ENCODE measurements at regions not wholly inside any gene's neighbourhood (a gene's known extent, or its start where the extent isn't known, plus 50 kb on each side); places are given as distances from the start of the nearest gene placed in this dataset.

DNA sequence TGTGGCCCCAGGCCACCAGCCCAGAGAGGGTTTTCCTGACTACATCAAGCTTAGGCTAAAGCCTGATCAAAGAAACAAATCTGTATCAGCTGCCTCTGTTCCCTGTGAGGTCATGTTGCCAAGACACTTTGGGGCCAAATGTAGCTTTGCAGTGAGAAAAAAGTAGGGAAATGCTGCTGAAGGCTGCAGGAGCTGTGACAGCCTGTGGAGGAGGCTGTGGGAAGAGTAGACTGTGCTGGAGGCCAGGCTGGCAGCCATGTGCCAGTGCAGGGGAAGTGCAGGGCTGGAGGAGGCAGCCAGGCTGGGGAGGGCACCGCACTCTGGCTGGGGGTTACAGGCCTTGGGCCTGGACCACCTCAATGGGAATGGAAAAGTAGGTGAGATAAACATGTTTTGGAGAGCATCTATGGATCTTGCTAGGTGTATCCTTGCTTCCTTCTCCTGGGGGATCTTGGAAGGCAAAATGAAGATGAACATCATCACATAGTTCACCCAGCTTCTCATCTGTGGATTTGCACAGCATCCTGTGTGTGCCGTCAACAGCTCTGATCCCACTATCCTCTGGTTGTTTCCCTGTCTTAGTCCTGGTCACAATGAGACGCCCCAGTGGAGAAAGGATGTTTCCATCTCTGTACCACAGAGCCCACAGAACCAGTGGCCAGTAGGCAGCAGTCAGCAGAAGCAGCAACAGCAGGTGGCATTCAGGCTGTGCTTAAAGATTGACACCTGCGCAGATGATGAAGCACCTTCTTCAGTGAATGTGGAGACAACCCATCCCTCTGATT is 103.8 kb upstream of the COPS8 start:
- H3K27ac ChIP-seq: no peak overlapping the region
- TF ChIP-seq, protein P1, sequence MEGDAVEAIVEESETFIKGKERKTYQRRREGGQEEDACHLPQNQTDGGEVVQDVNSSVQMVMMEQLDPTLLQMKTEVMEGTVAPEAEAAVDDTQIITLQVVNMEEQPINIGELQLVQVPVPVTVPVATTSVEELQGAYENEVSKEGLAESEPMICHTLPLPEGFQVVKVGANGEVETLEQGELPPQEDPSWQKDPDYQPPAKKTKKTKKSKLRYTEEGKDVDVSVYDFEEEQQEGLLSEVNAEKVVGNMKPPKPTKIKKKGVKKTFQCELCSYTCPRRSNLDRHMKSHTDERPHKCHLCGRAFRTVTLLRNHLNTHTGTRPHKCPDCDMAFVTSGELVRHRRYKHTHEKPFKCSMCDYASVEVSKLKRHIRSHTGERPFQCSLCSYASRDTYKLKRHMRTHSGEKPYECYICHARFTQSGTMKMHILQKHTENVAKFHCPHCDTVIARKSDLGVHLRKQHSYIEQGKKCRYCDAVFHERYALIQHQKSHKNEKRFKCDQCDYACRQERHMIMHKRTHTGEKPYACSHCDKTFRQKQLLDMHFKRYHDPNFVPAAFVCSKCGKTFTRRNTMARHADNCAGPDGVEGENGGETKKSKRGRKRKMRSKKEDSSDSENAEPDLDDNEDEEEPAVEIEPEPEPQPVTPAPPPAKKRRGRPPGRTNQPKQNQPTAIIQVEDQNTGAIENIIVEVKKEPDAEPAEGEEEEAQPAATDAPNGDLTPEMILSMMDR (IDR thresholded peaks at IDR 0.05): no peak
- TF ChIP-seq ZFX (IDR thresholded peaks at IDR 0.05; ENCODE audit: borderline replicate concordance): no peak

DNA sequence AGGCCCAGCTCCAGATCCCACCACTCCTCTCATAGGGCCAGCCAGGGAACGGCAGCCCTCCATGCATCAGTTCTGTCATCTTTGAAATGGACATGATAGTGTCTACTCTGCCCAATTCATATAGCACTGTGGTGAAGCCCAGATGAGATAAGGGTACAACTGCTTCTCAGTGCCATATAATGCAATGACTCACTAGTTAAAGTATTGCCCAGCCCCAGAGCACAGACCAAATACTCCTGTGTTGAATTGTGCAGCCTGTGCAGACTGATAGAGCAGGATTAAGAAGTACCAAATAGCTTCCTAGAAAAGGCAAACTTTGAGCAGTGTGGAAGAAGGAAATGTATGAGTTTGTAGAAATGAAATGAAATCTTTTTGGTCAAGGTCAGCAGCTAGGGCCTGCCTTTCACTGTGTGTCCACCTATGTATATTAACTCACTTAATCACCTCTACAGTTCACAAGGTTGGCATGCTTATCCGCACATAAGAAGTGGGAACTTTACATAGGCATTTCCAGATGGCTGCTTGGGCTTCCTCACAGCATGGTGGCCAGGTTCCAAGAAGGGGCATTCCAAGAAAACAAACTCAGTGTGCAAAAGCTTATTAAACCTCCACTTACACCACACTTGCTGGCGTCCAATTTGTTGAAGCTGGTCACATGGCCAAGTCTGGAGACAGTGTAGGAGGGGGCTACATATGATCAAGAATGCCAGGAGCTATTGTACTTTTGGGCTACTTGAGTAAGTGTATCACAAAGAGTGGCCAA is 102.8 kb upstream of the COPS8 start:
- H3K27ac ChIP-seq: no peak overlapping the region
- no peak for TF ChIP-seq ZFX (IDR thresholded peaks at IDR 0.05; ENCODE audit: borderline replicate concordance)
- TF ChIP-seq, protein P1 (IDR thresholded peaks at IDR 0.05): no peak

DNA sequence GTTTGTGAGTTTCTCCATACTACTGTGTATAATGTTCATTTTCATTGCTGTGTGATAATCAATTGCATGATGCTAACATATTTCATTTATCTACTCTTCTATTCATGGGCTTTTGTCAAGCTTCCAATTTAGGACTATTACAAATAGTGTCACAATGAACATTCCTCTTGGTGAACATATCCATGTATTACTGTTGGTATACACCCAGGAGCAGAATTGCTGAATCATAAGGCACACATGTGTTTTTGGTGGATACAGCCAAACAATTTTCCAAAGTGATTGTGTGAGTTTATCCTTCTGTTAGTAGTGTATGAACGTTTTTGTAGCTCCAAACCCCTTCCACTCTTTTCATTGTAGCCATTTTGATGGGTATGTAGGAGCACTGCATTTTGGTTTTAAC is 101.6 kb upstream of the COPS8 start:
- TF ChIP-seq, protein P1 (IDR thresholded peaks at IDR 0.05): no peak
- TF ChIP-seq ZFX (IDR thresholded peaks at IDR 0.05; ENCODE audit: borderline replicate concordance): no peak
- H3K27ac ChIP-seq: no peak overlapping the region

DNA sequence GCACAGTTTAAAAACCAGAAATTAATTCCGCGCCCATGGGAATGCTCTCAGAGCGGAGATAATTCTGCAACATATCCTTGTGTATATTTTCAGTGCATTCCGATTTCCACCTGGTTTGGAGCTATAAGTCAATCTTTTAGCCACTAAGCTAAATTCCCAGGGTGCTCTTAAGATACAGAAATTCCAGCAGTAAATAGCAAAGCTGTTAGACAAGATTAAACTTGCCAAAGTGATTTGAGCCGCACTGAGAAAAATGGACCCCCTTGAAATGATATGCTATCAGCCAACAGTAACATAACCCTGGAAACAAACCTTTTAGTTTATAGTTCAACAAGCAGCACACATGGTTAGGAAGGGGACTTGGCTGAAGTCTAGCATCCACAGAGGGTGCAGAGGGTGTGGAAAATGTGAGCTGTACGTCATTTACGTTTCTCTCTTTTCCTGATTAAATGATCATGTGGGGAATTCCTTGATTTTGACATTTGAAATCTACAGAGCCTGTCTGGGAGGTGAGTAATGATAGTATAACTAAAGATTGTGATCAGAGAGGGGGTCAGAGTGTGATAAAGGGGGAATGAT is 99.8 kb upstream of the COPS8 start:
- TF ChIP-seq, protein P1 (IDR thresholded peaks at IDR 0.05): no peak
- no peak for TF ChIP-seq ZFX (IDR thresholded peaks at IDR 0.05; ENCODE audit: borderline replicate concordance)
- no peak overlapping the region for H3K27ac ChIP-seq

DNA sequence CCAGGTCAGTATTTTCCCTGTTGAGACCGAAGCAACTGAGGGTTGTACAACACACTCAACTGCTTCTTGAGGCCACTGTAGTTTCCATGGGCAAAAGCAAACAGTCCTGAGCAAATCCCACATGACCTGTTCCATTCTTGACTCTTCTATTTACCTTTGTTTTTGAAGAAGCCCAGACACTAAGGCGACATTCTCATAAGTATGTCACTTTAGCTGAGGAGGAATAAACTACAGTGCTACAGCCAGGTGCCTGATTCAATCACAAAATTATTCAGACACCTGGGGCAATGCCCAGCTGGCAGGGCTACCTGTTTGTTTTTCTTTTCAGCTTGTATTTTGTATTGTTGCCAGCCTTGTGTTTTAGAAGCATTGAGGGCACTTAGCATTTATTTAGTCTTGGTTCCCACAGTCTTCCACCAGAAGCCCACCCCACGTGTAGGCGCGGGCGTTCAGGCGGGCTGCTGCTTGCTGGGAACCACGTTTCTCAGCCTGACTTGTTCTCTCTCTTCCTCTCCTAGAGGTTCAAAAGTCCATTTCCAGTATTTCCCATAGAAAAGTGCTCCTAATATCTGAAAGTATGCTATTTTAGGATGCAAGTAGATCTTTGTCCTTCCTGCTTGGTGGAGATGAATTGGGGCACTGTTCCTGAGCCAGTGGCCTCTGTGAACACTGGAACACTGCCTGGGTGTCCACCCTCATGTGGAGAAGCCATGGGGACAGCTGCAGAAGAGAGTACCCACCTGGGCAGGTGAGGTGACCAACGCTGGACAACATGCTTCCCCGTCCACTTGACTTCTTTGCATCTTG is 99.0 kb upstream of the COPS8 start:
- TF ChIP-seq, protein P1 (IDR thresholded peaks at IDR 0.05): no peak
- TF ChIP-seq ZFX (IDR thresholded peaks at IDR 0.05; ENCODE audit: borderline replicate concordance): no peak
- no peak overlapping the region for H3K27ac ChIP-seq

DNA sequence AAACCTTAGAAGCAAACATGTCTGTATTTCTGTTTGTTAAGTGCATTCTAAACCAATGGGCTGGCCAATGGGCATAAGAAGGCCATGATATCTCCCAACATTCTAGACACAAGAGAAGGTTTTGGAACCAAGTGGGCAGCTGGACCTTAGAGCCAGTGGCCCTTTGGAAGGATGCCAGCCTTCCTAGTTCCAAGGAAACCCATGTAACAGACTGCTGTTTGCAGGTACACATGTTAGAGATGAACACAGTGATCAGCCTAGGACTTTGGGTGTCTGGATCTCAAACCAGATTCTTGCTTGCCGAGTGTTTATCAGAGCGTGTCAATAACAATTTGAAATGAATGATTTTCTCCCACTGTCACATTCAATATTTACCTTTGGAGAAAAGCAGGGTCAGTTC is 97.5 kb upstream of the COPS8 start:
- TF ChIP-seq, protein P1 (IDR thresholded peaks at IDR 0.05): no peak
- no peak for TF ChIP-seq ZFX (IDR thresholded peaks at IDR 0.05; ENCODE audit: borderline replicate concordance)
- no peak overlapping the region for H3K27ac ChIP-seq

Data from 22Rv1 (cell line).